Sigmoid colon (tissue), 4 donors: ENCODE measurements at regions not wholly inside any gene's neighbourhood (a gene's known extent, or its start where the extent isn't known, plus 50 kb on each side); places are given as distances from the start of the nearest gene placed in this dataset.

Source experiments
- EP300 ChIP-seq, 4 donors: sonication (generic); formaldehyde crosslinking; IDR thresholded peaks; one replicate each; pipeline ENCODE4 v1.6.1; 2017; ENCODE audit warnings: antibody characterized with exemption in 4 of 4
- POLR2A ChIP-seq, 2 donors: fragments of 450-650 bp; IDR thresholded peaks; one replicate each; pipeline ENCODE4 v1.6.1; 2016; ENCODE audit warnings: antibody characterized with exemption in 2 of 2, mild to moderate bottlenecking in 2 of 2, moderate library complexity in 2 of 2
- TF ChIP-seq, protein P1 (sequence below), 4 experiments: fragments of 450-650 bp in 3 of 4; fragments of 200-600 bp in 1 of 4; IDR thresholded peaks; one replicate each; pipeline ENCODE4 v1.5.1; 2016 to 2019; ENCODE audit warnings: antibody characterized with exemption in 4 of 4, mild to moderate bottlenecking in 3 of 4, moderate library complexity in 2 of 4

DNA sequence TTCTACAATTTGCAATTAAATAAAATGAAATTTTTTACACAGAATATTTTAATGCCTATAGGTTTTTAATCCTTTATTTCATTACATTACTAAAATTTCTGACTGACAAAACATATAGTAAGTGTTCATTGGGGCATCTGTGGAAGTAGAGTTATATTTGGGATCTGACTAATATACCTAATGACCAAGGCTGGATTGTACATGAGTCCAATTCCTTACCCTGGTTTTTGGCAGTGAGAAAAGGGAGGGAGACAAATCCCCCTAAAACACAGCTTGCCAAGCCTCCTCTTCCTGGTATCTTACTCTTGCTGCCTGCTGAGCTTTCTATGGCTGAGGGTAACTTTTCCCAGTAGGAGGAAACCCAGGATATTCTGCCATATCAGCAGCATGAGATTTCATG is 149.4 kb upstream of the CDH20 start:
- TF ChIP-seq, protein P1, sequence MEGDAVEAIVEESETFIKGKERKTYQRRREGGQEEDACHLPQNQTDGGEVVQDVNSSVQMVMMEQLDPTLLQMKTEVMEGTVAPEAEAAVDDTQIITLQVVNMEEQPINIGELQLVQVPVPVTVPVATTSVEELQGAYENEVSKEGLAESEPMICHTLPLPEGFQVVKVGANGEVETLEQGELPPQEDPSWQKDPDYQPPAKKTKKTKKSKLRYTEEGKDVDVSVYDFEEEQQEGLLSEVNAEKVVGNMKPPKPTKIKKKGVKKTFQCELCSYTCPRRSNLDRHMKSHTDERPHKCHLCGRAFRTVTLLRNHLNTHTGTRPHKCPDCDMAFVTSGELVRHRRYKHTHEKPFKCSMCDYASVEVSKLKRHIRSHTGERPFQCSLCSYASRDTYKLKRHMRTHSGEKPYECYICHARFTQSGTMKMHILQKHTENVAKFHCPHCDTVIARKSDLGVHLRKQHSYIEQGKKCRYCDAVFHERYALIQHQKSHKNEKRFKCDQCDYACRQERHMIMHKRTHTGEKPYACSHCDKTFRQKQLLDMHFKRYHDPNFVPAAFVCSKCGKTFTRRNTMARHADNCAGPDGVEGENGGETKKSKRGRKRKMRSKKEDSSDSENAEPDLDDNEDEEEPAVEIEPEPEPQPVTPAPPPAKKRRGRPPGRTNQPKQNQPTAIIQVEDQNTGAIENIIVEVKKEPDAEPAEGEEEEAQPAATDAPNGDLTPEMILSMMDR (IDR thresholded peaks at IDR 0.05), result no peak
- TF ChIP-seq POLR2A (IDR thresholded peaks at IDR 0.05), result no peak
- TF ChIP-seq EP300 (IDR thresholded peaks at IDR 0.05), result no peak
